PFSK-1 (cell line): ENCODE measurements at regions not wholly inside any gene's neighbourhood (a gene's known extent, or its start where the extent isn't known, plus 50 kb on each side); places are given as distances from the start of the nearest gene placed in this dataset.

ENCODE experiments used
- FOXP2 ChIP-seq: optimal IDR thresholded peaks from 2 replicates; pipeline ENCODE3; 2011; ENCODE audit warnings: borderline replicate concordance, control low read depth, inconsistent platforms; ENCODE audit not compliant: insufficient read depth; ENCODE audit errors: extremely low read length, extremely low read depth
- POLR2AphosphoS5 ChIP-seq: IDR thresholded peaks from 2 replicates; pipeline ENCODE4 v1.6.1; 2012; ENCODE audit warnings: low read depth, mild to moderate bottlenecking, control low read depth, low read length, moderate library complexity
- REST ChIP-seq, 2 experiments: IDR thresholded peaks; 2 replicates each; pipeline versions ENCODE4 v1.6.1 to v1.8.0; 2011 to 2012; ENCODE audit warnings: low read depth in 2 of 2, low read length in 2 of 2, control low read depth in 1 of 2, inconsistent platforms in 1 of 2, mild to moderate bottlenecking in 1 of 2, moderate library complexity in 1 of 2; ENCODE audit not compliant: insufficient read depth in 1 of 2
- SIN3A ChIP-seq: IDR thresholded peaks from 2 replicates; pipeline ENCODE4 v1.6.1; 2012; ENCODE audit warnings: mild to moderate bottlenecking, low read length, moderate library complexity, borderline replicate concordance; ENCODE audit not compliant: insufficient read depth
- TAF1 ChIP-seq: IDR thresholded peaks from 2 replicates; pipeline ENCODE4 v1.6.1; 2012; ENCODE audit warnings: low read length, control low read depth, borderline replicate concordance; ENCODE audit not compliant: insufficient read depth

- no peak for TF ChIP-seq POLR2AphosphoS5
- TF ChIP-seq TAF1, result no peak
- TF ChIP-seq REST (IDR thresholded peaks at IDR 0.05; ENCODE audit: insufficient read depth in 1 of 2, low read depth in 2 of 2, low read length in 2 of 2), result no peak
- no peak for TF ChIP-seq SIN3A
- TF ChIP-seq FOXP2, result no peak
Observed at GRCh38 chr6:97440590-97441176, 157.7 kb upstream of the MMS22L start.
